Urinary bladder (tissue), 3 donors: ENCODE measurements at regions not wholly inside any gene's neighbourhood (a gene's known extent, or its start where the extent isn't known, plus 50 kb on each side); places are given as distances from the start of the nearest gene placed in this dataset.
A peak's percentile ranks its signal among the peaks of the same experiment; 100 is the strongest.

Experiments
- DNase-seq: peaks from one replicate; pipeline ENCODE4 v3.0.0-alpha.2; 2015; ENCODE audit errors: extremely low spot score
- H3K27ac ChIP-seq: one replicate; pipeline ENCODE4 v1.5.1; 2013; ENCODE audit warnings: low read depth, mild to moderate bottlenecking, moderate library complexity
- H3K36me3 ChIP-seq: one replicate; pipeline ENCODE4 v1.6.1; 2013; ENCODE audit warnings: mild to moderate bottlenecking, moderate library complexity; ENCODE audit not compliant: insufficient read depth
- H3K4me1 ChIP-seq: one replicate; pipeline ENCODE4 v1.6.1; 2013; ENCODE audit warnings: mild to moderate bottlenecking, moderate library complexity; ENCODE audit not compliant: insufficient read depth
- H3K4me3 ChIP-seq: one replicate; pipeline ENCODE4 v1.5.1; 2013; ENCODE audit warnings: low read depth, low read length
- WGBS: extraction: QIAGEN DNeasy Blood & Tissue Kit; methylation state at CpG from one replicate; pipeline ENCODE4 v1.1.7; 2013; 5-methylcytosine and 5-hydroxymethylcytosine counted together
- donor health status: healthy with polysubstance abuse.
- donor health status: healthy.

DNA sequence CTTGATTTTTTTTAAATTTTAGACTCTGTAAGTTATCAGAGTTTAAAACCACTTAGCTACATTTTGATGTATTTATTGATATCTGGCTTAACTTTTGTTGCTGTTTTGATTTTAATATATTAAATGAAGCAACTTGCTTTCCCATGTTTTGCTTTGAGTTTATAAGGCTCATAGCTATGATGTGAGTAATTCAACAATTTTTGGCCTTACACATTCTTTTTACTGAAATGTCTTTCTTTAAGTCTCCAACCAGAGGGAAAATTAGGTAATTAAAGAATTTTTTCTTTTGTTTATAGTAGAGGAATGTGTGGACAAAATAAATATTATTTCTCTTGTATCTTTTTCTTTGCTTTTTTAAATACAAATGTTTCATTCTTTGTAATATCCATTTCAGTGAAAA, 258.3 kb upstream of the ADAMTS5 start:
- Histone ChIP-seq H3K4me3 (no peak overlapping the region), H3K36me3 (no peaks in the 10 kb centered on the region), H3K27ac (no peak overlapping the region), H3K4me1 (no peaks in the 10 kb centered on the region)
- DNase-seq = no peak

DNA sequence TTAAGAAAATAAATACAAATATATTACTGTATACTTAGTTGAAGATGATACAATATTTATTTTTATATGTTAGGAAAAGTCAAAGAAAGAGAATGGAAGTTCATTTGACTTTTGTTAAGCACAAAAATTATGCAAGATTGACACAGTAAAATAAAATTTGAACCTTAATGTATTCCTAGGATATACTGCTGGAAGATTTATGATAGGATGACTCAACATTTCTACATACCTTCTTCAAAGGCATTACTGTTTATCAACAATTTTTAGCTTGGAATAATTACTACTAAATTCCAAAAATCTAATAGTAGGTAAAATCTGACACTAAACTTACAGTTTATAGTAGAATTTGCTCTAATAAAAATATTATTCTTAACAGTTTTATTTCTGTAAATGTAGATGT, 257.3 kb upstream of the ADAMTS5 start:
- H3K27ac ChIP-seq = no peak overlapping the region
- H3K4me3 ChIP-seq = no peak overlapping the region
- no peaks in the 10 kb centered on the region for H3K4me1 ChIP-seq
- DNase-seq = no peak
- H3K36me3 ChIP-seq = no peaks in the 10 kb centered on the region

DNA sequence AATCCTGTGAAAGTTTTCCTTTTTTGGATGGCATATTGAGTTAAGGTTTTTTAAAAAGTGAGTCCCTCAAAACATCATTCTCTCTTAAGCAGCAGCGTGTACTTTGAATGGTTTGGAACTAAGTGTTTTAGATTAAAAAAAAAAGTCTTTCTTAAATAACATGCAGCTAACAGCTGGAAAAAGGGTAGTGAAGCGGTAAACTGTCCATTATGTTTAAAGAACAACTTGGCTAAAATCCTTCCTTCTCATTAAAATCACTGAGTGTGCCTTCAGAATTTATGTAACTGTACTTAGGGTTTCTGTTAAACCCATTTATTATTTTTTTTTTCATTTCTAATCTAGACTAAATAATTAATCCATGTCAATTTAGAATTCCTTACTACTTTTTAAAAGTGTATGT, 254.2 kb upstream of the ADAMTS5 start:
- Histone ChIP-seq H3K27ac (no peak overlapping the region), H3K4me3 (no peak overlapping the region)
- 85% methylated on average over 2 of the region's 2 CpGs for WGBS

DNA sequence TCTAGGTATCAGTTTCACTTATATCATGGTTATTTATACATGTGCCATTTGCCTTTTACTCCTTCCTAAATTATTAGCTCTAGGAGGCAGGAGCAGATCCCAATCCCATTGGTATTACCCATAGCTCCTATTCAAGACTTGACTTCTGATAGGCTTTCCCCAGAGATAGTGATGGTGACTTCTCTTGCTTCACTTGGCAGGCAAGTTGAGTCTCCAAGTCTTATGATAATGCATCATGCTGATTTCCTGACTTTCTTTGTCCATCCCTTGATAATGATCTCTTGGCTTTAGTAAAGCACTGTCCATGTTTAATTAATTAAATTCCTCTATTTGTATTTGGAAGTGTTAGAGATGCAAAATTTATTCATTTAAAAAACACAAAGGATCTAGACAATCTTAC, 253.5 kb upstream of the ADAMTS5 start:
- no peak for DNase-seq
- H3K27ac ChIP-seq = no peak overlapping the region
- no peaks in the 10 kb centered on the region for H3K4me1 ChIP-seq
- no peak overlapping the region for H3K4me3 ChIP-seq
- H3K36me3 ChIP-seq = no peaks in the 10 kb centered on the region

More for the DNA sequence above, 254.2 kb upstream of the ADAMTS5 start:
- H3K36me3 ChIP-seq = no peaks in the 10 kb centered on the region
- DNase-seq = no peak
- H3K4me1 ChIP-seq = no peaks in the 10 kb centered on the region

DNA sequence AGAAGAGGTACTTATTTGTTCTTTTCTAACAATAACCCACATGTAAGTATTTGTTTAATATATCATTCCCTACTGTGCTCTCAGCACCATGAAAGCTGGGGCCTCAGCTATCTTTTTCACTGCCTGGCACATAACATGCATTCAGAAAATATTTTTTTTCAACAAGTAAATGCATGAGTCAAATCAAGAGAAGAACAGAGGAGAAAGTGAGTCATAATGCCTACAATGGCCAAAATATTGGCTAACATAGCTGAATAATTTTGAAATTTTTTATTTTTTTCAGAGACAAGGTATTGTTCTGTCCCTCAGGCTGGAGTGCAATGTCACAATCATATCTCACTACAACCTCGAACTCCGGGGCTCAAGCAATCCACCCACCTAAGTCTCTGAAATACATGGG, 252.2 kb upstream of the ADAMTS5 start:
- Histone ChIP-seq H3K27ac (no peak overlapping the region), H3K4me1 (no peaks in the 10 kb centered on the region), H3K36me3 (no peaks in the 10 kb centered on the region), H3K4me3 (no peak overlapping the region)
- WGBS = 98% methylated on average over 2 of the region's 2 CpGs
- DNase-seq = no peak

DNA sequence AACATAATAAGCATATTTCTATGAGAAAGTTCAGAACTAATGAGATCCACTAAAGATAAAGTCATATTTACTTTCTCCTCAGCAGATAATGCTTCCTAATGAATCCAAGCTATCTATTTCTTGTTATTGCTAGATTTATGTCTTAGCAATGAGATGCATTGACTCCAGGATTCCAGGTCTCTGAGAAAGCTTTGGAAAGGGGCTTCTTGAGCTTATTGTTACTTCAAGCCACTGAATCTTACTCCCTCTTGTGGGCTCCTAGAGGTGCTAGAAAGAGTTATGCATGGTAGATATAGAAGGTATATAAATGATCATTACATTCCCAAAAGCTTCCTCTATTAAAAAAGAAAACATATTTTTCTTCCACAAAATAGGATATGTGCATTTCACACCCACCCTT, 246.4 kb upstream of the ADAMTS5 start:
- Histone ChIP-seq H3K27ac (no peak overlapping the region), H3K4me3 (no peak overlapping the region), H3K4me1 (no peaks in the 10 kb centered on the region), H3K36me3 (no peaks in the 10 kb centered on the region)
- DNase-seq = no peak

DNA sequence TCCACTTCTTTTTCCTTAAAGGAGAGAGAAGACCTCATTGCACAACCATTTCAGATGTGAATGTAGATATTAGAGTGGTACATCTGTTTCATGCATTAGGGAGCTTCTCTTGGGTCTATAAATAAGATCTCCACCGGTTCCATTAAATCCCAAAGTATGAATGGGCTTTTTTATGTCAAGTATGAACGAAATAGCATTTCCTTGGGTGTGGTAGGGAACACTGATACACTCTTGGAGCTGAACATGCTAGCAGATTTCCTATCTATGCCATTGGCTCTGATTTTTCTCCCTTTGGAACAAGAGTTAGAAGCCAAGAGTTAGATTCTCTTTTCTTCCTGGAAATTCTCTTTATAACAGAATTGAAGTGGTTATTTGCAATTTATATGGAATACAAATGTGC, 245.6 kb upstream of the ADAMTS5 start:
- Histone ChIP-seq H3K36me3 (no peaks in the 10 kb centered on the region), H3K4me3 (no peak overlapping the region), H3K27ac (no peak overlapping the region), H3K4me1 (no peaks in the 10 kb centered on the region)
- no peak for DNase-seq
- WGBS = 22% methylated on average over 2 of the region's 2 CpGs

DNA sequence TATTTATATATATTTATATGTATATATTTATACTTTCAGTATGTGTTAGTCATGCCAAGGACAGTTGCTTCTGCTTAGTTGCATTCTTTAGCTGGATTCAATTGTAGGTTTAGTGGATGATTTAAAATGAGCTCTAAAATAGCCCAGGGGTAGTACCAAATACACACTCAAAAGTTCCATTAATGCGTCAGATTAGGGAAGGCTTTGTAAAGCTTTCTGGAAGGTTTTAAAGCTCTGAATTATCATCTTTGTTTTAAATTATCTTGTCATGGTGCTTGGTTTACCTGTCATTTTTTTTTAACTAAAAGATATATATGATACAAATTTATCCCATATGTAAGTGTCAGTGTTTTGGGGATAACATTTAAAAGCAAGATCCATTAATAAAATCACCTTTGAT, 242.7 kb upstream of the ADAMTS5 start:
- 83% methylated on average over 1 of the region's 1 CpG for WGBS
- Histone ChIP-seq H3K27ac (no peak overlapping the region), H3K4me1 (no peaks in the 10 kb centered on the region), H3K36me3 (no peaks in the 10 kb centered on the region), H3K4me3 (no peak overlapping the region)
- no peak for DNase-seq

DNA sequence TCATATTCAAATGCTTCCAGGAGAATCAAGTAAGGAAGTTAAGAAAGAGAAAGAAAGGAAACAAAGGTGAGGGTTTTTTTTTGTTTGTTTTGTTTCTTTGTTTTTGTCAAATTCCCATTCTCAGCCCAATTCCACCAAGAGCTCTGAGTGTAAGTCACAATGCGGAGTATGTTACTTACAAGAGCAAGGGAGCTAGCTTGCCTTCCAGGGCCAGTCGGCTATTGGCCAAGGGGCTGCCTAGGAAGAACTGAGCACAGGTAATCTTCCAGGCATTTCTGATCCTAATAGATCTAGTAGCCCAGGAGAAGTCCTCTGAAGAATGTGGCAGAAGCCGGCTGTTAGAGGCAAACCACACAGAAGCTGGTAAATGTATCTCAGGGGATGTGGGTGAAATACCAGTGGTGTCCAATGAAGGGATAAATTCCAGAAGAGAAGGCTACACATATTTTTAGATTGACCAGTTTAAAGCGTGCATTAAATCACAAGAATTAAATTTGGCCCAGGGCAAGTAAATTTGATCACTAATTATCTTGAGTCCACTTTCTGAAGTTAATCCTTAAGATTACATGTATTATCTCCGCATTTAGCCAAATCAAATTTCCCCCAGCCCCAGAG, 239.6 kb upstream of the ADAMTS5 start:
- DNase-seq = no peak
- no peak overlapping the region for H3K4me3 ChIP-seq
- no peaks in the 10 kb centered on the region for H3K4me1 ChIP-seq
- WGBS = 78% methylated on average over 5 of the region's 5 CpGs
- H3K27ac ChIP-seq = no peak overlapping the region
- no peaks in the 10 kb centered on the region for H3K36me3 ChIP-seq

DNA sequence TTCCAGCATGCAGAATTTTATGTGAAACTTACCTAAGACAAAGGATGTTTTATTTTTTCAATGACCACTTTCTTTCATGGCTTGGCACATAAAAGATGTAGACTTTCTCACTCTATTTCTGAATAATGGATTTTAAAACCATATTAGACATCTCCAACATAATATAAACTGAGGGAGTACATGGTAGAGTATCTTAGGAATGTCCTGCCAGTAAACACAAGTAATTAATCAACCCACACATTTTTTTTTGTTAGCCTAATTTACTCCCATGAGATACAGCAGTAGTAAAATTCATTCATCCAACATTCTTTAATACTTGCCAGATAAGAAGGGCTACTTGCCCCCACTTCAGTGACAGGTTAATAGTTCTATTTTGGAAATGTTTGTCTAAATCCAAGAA, 235.4 kb upstream of the ADAMTS5 start:
- DNase-seq = no peak
- no peak overlapping the region for H3K27ac ChIP-seq
- no peaks in the 10 kb centered on the region for H3K36me3 ChIP-seq

DNA sequence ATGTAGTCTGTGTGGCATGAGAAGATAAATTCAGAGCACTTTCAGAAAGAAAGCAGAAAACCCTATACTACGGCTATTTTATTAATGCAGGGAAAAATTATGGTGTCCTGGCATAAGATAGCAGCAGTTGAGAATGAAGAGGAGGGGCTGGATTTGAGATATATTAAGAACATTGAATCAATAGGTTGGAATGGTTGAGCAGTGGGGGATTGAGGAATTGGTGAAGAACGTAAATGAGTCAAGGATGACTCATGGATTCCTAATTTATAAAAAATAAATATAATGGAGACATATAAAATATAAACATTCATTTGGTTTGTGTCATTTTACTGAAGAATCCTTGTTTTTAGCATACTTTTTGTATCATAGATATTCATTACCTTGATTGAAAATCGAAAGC, 234.3 kb upstream of the ADAMTS5 start:
- H3K4me3 ChIP-seq = no peak overlapping the region
- 98% methylated on average over 3 of the region's 3 CpGs for WGBS
- no peaks in the 10 kb centered on the region for H3K36me3 ChIP-seq
- no peaks in the 10 kb centered on the region for H3K4me1 ChIP-seq
- DNase-seq = no peak
- H3K27ac ChIP-seq = no peak overlapping the region

More for the DNA sequence above, 235.4 kb upstream of the ADAMTS5 start:
- Histone ChIP-seq H3K4me3 (no peak overlapping the region), H3K4me1 (no peaks in the 10 kb centered on the region)

DNA sequence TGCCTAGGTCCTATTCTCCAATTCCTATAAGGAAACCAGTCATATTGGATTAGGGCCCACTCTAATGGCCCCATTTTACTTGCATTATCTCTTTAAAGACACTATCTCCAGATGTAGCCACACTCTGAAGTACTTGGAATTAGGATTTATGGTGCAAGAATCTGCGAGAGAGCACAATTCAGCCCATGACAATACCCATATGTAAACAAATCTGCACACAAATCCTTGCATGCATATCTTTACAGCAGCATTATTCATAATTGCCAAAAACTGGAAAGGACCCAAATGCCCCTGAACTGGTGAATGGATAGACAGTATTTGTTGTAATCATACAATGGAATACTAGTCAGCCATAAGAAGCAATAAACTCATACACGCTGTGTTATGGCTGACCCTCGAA, 229.8 kb upstream of the ADAMTS5 start:
- H3K36me3 ChIP-seq = no peaks in the 10 kb centered on the region
- 81% methylated on average over 3 of the region's 3 CpGs for WGBS
- H3K4me3 ChIP-seq = no peak overlapping the region
- no peaks in the 10 kb centered on the region for H3K4me1 ChIP-seq
- DNase-seq = no peak
- H3K27ac ChIP-seq = no peak overlapping the region

DNA sequence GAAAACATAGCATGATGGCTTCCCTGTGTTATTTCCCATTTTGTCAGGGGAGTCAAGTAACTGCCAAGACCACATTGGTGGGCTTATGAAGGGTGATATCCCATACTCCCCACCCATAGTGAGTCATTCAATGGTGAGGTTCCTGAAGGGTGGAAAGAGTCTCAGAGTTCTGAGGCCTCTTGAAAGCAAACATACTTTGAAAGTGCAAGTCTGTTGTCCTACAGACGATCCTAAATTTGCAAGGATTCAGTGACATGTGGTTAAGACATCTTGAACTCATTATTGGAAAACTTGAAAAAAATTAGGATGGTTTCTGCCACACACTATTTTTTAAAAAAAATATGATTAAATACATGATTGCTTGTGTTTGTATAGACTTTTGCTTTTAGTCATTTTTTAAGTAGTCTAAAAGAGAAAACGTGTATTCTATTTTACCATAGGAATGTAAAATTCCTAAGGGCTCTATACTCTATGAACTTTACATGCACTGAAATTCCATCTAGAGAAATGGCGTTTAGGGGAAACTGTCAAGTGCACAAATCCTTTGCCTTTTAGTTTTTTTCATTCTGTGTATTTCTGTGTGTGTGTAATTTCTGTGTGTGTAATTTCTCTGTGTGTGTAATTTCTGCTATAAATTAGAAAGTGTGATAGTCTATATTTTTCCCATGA, 225.5 kb upstream of the ADAMTS5 start:
- Histone ChIP-seq H3K36me3 (no peaks in the 10 kb centered on the region), H3K27ac (no peak overlapping the region), H3K4me3 (no peak overlapping the region), H3K4me1 (no peaks in the 10 kb centered on the region)
- WGBS = 70% methylated on average over 3 of the region's 3 CpGs
- DNase-seq = no peak

DNA sequence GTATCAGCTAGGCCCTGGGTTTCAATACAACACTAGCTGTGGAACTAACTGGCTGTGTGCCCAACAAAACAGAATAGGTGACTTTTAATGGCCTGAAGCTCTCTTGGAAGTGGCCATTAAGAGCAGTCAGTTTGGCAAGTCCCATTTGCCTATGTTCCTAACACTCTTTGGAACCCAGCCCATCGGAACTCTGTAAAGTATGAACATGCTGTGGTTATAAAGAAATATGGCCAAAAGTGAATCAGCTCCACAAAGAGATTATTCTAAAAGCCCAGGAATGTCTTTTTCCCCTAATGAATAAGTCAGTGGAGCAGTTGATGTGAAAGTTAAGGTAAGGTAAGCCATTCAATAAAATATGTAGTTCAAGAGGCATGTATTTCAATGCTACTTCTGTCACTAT, 223.7 kb upstream of the ADAMTS5 start:
- Histone ChIP-seq H3K4me1 (no peaks in the 10 kb centered on the region), H3K27ac (no peak overlapping the region), H3K36me3 (no peaks in the 10 kb centered on the region), H3K4me3 (no peak overlapping the region)
- peak; percentile 63 for DNase-seq
- 61% methylated on average over 1 of the region's 1 CpG for WGBS

DNA sequence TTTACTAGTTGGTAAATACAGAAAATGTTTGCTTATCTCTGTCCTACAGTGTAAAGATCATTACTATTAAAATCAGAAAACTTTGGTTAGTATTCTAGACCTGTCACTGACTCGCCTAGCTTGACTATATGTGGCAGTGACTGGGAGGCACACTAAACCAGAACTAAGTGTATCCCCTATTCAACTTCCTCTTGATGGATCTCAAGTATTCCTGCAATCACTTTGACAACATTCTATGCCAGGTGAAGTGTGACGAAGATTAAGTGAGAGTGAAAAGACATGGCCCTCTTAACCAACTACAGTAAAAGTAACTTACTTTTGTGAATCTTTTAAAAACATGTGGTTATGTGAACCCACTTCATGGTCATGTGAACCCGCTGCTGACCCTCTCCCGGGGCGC, 223.0 kb upstream of the ADAMTS5 start:
- Histone ChIP-seq H3K4me1 (no peaks in the 10 kb centered on the region), H3K27ac (no peak overlapping the region), H3K36me3 (no peaks in the 10 kb centered on the region), H3K4me3 (no peak overlapping the region)
- DNase-seq = no peak
- WGBS = 98% methylated on average over 5 of the region's 5 CpGs
